22Rv1 (cell line): ENCODE measurements at regions not wholly inside any gene's neighbourhood (a gene's known extent, or its start where the extent isn't known, plus 50 kb on each side); places are given as distances from the start of the nearest gene placed in this dataset.

Experiments
- ZFX ChIP-seq: fragments of 450-650 bp; IDR thresholded peaks from 2 replicates; pipeline ENCODE4 v1.6.1; 2017; ENCODE audit warnings: antibody characterized with exemption, borderline replicate concordance
- TF ChIP-seq, protein P1 (sequence below): fragments of 450-650 bp; IDR thresholded peaks from 2 replicates; pipeline ENCODE4 v1.5.1; 2017; ENCODE audit warnings: mild to moderate bottlenecking

- TF ChIP-seq, protein P1, sequence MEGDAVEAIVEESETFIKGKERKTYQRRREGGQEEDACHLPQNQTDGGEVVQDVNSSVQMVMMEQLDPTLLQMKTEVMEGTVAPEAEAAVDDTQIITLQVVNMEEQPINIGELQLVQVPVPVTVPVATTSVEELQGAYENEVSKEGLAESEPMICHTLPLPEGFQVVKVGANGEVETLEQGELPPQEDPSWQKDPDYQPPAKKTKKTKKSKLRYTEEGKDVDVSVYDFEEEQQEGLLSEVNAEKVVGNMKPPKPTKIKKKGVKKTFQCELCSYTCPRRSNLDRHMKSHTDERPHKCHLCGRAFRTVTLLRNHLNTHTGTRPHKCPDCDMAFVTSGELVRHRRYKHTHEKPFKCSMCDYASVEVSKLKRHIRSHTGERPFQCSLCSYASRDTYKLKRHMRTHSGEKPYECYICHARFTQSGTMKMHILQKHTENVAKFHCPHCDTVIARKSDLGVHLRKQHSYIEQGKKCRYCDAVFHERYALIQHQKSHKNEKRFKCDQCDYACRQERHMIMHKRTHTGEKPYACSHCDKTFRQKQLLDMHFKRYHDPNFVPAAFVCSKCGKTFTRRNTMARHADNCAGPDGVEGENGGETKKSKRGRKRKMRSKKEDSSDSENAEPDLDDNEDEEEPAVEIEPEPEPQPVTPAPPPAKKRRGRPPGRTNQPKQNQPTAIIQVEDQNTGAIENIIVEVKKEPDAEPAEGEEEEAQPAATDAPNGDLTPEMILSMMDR = no peak
- no peak for TF ChIP-seq ZFX
These were observed 1090.6 kb downstream of the GALC start for GRCh38 chr14:86902176-86902950.
